Calu3 (cell line): ENCODE measurements at regions not wholly inside any gene's neighbourhood (a gene's known extent, or its start where the extent isn't known, plus 50 kb on each side); places are given as distances from the start of the nearest gene placed in this dataset.
"Not testable (repeated sequence)": the region's sequence is repeated elsewhere in the genome, so short reads cannot be mapped to it uniquely, and the experiment has no call there.

Source experiments
- BruUV-seq: library from RNA; stranded (reverse); fragments of 400-500 nt; replicated peaks from 2 replicates; lab custom pipeline; 2021; lab: Mats Ljungman, UMichigan
- CTCF ChIA-PET: fragments of 300-600 bp; sonication (Branson Sonifier 250); formaldehyde crosslinking; loops from one replicate; lab custom pipeline; 2022; ENCODE audit warnings: antibody characterized with exemption; lab: Charles Lee
- DNase-seq: peaks from one replicate; pipeline ENCODE4 v3.0.0; 2022
- H3K27ac Mint-ChIP-seq: one replicate; pipeline ENCODE4 v1.8.0; 2022; ENCODE audit warnings: mixed read lengths; ENCODE audit not compliant: unreplicated experiment
- H3K27me3 Mint-ChIP-seq: one replicate; pipeline ENCODE4 v1.8.0; 2022; ENCODE audit warnings: mixed read lengths; ENCODE audit not compliant: unreplicated experiment
- H3K36me3 Mint-ChIP-seq: one replicate; pipeline ENCODE4 v1.8.0; 2022; ENCODE audit warnings: mild to moderate bottlenecking, moderate library complexity, mixed read lengths; ENCODE audit not compliant: insufficient read depth, unreplicated experiment
- H3K4me1 Mint-ChIP-seq: one replicate; pipeline ENCODE4 v1.8.0; 2022; ENCODE audit warnings: mild to moderate bottlenecking, low read depth, mixed read lengths; ENCODE audit not compliant: unreplicated experiment
- H3K4me3 Mint-ChIP-seq: one replicate; pipeline ENCODE4 v1.8.0; 2022; ENCODE audit warnings: mild to moderate bottlenecking, low read depth, moderate library complexity, mixed read lengths; ENCODE audit not compliant: unreplicated experiment
- H3K9me3 Mint-ChIP-seq: one replicate; pipeline ENCODE4 v1.8.0; 2022; ENCODE audit warnings: low read depth, mixed read lengths; ENCODE audit not compliant: unreplicated experiment
- intact Hi-C: fragments of 100-400 bp; cut with micrococcal nuclease; formaldehyde crosslinking; loops from one replicate; pipeline ENCODE4 v1.10.0; 2022; ENCODE audit not compliant: unreplicated experiment
- TF ChIP-seq, protein P1 (sequence below): fragments of 200-600 bp; IDR thresholded peaks from one replicate; pipeline ENCODE4 v1.8.0; 2022; ENCODE audit warnings: antibody characterized with exemption; ENCODE audit not compliant: unreplicated experiment

DNA sequence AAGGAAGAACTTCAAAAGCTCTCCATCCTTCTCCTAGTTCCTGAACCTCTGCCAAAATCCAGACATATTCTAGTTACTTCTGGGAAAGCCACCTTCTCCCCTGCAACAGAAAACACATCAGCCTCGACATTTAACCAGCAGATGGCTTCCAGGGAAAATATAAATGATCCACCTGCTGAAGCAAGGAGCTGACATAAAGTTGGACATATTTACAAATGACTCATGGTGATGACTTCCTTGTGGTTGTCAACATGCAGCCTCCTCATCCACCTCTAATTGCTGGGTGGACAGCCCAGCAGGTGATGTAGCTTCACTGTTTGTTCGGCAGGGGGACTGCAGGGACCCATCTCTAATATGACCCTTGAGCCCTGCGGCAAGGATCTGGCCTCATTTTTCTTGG, 266.0 kb downstream of the C7orf25 start:
- TF ChIP-seq, protein P1, sequence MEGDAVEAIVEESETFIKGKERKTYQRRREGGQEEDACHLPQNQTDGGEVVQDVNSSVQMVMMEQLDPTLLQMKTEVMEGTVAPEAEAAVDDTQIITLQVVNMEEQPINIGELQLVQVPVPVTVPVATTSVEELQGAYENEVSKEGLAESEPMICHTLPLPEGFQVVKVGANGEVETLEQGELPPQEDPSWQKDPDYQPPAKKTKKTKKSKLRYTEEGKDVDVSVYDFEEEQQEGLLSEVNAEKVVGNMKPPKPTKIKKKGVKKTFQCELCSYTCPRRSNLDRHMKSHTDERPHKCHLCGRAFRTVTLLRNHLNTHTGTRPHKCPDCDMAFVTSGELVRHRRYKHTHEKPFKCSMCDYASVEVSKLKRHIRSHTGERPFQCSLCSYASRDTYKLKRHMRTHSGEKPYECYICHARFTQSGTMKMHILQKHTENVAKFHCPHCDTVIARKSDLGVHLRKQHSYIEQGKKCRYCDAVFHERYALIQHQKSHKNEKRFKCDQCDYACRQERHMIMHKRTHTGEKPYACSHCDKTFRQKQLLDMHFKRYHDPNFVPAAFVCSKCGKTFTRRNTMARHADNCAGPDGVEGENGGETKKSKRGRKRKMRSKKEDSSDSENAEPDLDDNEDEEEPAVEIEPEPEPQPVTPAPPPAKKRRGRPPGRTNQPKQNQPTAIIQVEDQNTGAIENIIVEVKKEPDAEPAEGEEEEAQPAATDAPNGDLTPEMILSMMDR: no peak
- Mint-ChIP-seq H3K27me3 (no peaks in the 10 kb centered on the region), H3K9me3 (peaks cover 8% of the 10 kb centered on the region), H3K4me1 (no peaks in the 10 kb centered on the region), H3K27ac (no peak overlapping the region), H3K36me3 (no peaks in the 10 kb centered on the region), H3K4me3 (no peak overlapping the region)
- CTCF ChIA-PET: no interaction called here
- no TSS peak for BruUV-seq
- no peak for DNase-seq
- intact Hi-C loops: no loop called here

DNA sequence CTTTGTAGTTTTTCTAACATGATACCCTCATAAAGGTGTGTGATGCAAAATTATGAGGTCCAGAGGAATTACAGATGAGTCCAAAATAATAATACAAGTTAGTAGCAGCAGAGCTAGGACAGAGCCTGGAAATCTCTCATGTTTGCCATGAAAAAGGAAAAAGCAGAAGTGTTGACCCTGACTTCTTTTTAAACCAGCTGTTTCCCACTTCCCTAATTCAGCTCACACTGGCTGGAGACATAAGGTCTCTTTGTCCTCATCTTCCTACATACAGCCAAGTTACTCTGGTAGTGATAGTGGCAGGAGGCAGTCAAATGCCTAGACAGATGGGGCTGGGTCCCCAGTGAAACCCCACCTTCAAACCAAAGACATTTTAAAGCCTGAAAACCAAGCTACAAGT, 269.2 kb downstream of the C7orf25 start:
- H3K27ac Mint-ChIP-seq: no peak overlapping the region
- H3K27me3 Mint-ChIP-seq: no peaks in the 10 kb centered on the region
- peaks cover 15% of the 10 kb centered on the region for H3K9me3 Mint-ChIP-seq
- no TSS peak for BruUV-seq
- no peak overlapping the region for H3K4me3 Mint-ChIP-seq
- CTCF ChIA-PET: no interaction called here
- no peak for DNase-seq
- H3K36me3 Mint-ChIP-seq: no peaks in the 10 kb centered on the region
- TF ChIP-seq, protein P1: no peak
- H3K4me1 Mint-ChIP-seq: no peaks in the 10 kb centered on the region
- intact Hi-C loops: no loop called here

DNA sequence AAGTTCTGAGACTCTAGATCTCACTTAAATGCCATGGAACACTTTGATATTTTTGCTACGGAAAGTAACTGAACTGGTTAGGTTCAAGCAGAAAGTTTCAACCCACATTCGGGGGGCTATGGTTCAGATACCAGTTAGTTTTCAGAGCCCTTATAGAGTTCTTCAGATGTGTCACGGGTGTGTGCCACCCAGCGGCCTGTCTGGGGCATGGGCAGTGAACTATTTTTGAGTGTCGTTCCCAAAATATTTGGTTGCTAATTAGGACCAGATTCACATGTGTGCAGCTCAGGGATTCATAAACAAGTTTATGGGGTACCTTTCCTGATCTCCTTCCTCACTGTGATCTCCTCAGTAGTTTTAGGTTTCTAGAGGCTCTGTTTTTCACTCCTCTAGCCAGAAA, 271.9 kb downstream of the C7orf25 start:
- TF ChIP-seq, protein P1: no peak
- DNase-seq: no peak
- Mint-ChIP-seq H3K36me3 (no peaks in the 10 kb centered on the region), H3K4me1 (no peaks in the 10 kb centered on the region), H3K27me3 (no peaks in the 10 kb centered on the region), H3K27ac (no peak overlapping the region), H3K4me3 (no peak overlapping the region), H3K9me3 (peaks cover 12% of the 10 kb centered on the region)
- BruUV-seq: no TSS peak
- CTCF ChIA-PET: no interaction called here
- intact Hi-C loops: no loop called here

DNA sequence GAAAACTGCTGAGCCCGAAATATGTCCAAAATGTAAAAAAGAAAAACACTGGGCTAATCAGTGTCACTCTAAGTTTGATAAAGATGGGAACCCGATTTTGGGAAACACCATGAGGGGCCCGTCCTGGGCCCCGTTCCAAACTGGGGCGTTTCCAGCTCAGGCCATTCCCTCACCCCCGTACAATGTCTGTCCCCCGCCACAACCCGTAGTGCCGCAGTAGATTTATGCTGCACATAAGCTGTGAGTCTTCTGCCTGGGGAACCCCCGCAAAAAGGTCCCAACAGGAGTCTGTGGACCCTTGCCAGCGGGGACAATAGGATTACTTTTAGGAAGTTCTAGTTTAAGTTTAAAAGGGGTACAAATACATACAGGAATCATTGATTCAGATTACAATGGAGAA, 275.5 kb downstream of the C7orf25 start:
- CTCF ChIA-PET: not testable (repeated sequence)

DNA sequence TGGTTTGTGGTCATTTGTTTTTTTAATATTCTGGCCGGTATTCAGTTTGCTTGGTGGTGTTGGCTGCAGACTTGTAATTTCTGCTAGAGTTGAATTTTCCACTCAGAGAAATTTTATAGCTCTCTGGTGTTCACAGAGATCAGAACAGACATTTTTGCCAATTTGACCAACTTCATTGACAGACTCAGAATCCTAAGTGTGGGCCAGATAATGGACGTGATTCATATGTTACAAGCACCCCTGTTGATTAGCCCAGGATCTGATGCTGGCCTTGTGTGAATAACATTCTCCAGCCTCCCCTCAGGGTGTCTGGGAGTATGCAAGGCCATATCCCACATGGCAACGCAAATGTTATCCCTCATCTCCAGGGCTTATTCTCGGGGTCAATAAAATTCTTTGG, 283.8 kb downstream of the C7orf25 start:
- TF ChIP-seq, protein P1: no peak
- Mint-ChIP-seq H3K4me3 (no peak overlapping the region), H3K27ac (no peak overlapping the region), H3K36me3 (no peaks in the 10 kb centered on the region), H3K27me3 (no peaks in the 10 kb centered on the region), H3K9me3 (peaks cover 3% of the 10 kb centered on the region), H3K4me1 (no peaks in the 10 kb centered on the region)
- no peak for DNase-seq
- intact Hi-C loops: no loop called here
- CTCF ChIA-PET: no interaction called here
- no TSS peak for BruUV-seq

More for the DNA sequence above, 275.5 kb downstream of the C7orf25 start:
- H3K4me1 Mint-ChIP-seq, H3K27ac Mint-ChIP-seq, H3K27me3 Mint-ChIP-seq, BruUV-seq, H3K9me3 Mint-ChIP-seq, H3K4me3 Mint-ChIP-seq, H3K36me3 Mint-ChIP-seq, intact Hi-C loops, DNase-seq: not testable (repeated sequence)
